NB4 (cell line): ENCODE measurements at regions not wholly inside any gene's neighbourhood (a gene's known extent, or its start where the extent isn't known, plus 50 kb on each side); places are given as distances from the start of the nearest gene placed in this dataset.

Experiments used
- MAX ChIP-seq: IDR thresholded peaks from 2 replicates; pipeline ENCODE4 v1.6.1; 2011; ENCODE audit warnings: low read depth, low read length
- POLR2A ChIP-seq: IDR thresholded peaks from 2 replicates; pipeline ENCODE4 v1.6.1; 2011; ENCODE audit warnings: mild to moderate bottlenecking; ENCODE audit not compliant: insufficient read length; ENCODE audit errors: extremely low read depth
- TF ChIP-seq, protein P1 (sequence below): IDR thresholded peaks from one replicate; pipeline ENCODE4 v1.5.1; 2012; ENCODE audit warnings: low read depth, low read length

- TF ChIP-seq, protein P1, sequence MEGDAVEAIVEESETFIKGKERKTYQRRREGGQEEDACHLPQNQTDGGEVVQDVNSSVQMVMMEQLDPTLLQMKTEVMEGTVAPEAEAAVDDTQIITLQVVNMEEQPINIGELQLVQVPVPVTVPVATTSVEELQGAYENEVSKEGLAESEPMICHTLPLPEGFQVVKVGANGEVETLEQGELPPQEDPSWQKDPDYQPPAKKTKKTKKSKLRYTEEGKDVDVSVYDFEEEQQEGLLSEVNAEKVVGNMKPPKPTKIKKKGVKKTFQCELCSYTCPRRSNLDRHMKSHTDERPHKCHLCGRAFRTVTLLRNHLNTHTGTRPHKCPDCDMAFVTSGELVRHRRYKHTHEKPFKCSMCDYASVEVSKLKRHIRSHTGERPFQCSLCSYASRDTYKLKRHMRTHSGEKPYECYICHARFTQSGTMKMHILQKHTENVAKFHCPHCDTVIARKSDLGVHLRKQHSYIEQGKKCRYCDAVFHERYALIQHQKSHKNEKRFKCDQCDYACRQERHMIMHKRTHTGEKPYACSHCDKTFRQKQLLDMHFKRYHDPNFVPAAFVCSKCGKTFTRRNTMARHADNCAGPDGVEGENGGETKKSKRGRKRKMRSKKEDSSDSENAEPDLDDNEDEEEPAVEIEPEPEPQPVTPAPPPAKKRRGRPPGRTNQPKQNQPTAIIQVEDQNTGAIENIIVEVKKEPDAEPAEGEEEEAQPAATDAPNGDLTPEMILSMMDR, result no peak
- TF ChIP-seq POLR2A (no peak), MAX (no peak)
Measured at GRCh38 chr11:131145791-131146190, 224.6 kb upstream of the NTM start.
